ENCODE measurements at regions not wholly inside any gene's neighbourhood (a gene's known extent, or its start where the extent isn't known, plus 50 kb on each side); places are given as distances from the start of the nearest gene placed in this dataset.

- no peak overlapping the region for H3K4me3 ChIP-seq (ENCODE audit: control insufficient read depth, low read depth, low read length)
- no peak for TF ChIP-seq CTCF (conservative IDR thresholded peaks at IDR 0.05; ENCODE audit: control insufficient read depth, insufficient read depth, low read depth, low read length)
- DNase-seq (ENCODE audit: low read depth), result no peak
These were observed 214.5 kb upstream of the PUM3 start for GRCh38 chr9:3058409-3058808.

GRCh38 chr9:3054017-3054586, 210.2 kb upstream of the PUM3 start:
- no peak for TF ChIP-seq CTCF (conservative IDR thresholded peaks at IDR 0.05; ENCODE audit: control insufficient read depth, insufficient read depth, low read depth, low read length)
- no peak overlapping the region for H3K4me3 ChIP-seq (ENCODE audit: control insufficient read depth, low read depth, low read length)
- DNase-seq (ENCODE audit: low read depth), result no peak

GRCh38 chr9:3049636-3050035, 205.7 kb upstream of the PUM3 start:
- TF ChIP-seq CTCF (conservative IDR thresholded peaks at IDR 0.05; ENCODE audit: control insufficient read depth, insufficient read depth, low read depth, low read length), result no peak
- no peak for DNase-seq (ENCODE audit: low read depth)
- no peak overlapping the region for H3K4me3 ChIP-seq (ENCODE audit: control insufficient read depth, low read depth, low read length)

GRCh38 chr9:3047912-3048311, 204.0 kb upstream of the PUM3 start:
- DNase-seq (ENCODE audit: low read depth), result no peak
- TF ChIP-seq CTCF (conservative IDR thresholded peaks at IDR 0.05; ENCODE audit: control insufficient read depth, insufficient read depth, low read depth, low read length), result no peak
- H3K4me3 ChIP-seq (ENCODE audit: control insufficient read depth, low read depth, low read length), result no peak overlapping the region

- no peak for TF ChIP-seq CTCF (conservative IDR thresholded peaks at IDR 0.05; ENCODE audit: control insufficient read depth, insufficient read depth, low read depth, low read length)
- H3K4me3 ChIP-seq (ENCODE audit: control insufficient read depth, low read depth, low read length), result no peak overlapping the region
- no peak for DNase-seq (ENCODE audit: low read depth)
These were observed 201.3 kb upstream of the PUM3 start for GRCh38 chr9:3045153-3045552.

GRCh38 chr9:3043369-3043768, 199.5 kb upstream of the PUM3 start:
- H3K4me3 ChIP-seq (ENCODE audit: control insufficient read depth, low read depth, low read length), result no peak overlapping the region
- no peak for TF ChIP-seq CTCF (conservative IDR thresholded peaks at IDR 0.05; ENCODE audit: control insufficient read depth, insufficient read depth, low read depth, low read length)
- DNase-seq (ENCODE audit: low read depth), result no peak

- no peak overlapping the region for H3K4me3 ChIP-seq (ENCODE audit: control insufficient read depth, low read depth, low read length)
- DNase-seq (ENCODE audit: low read depth), result no peak
- no peak for TF ChIP-seq CTCF (conservative IDR thresholded peaks at IDR 0.05; ENCODE audit: control insufficient read depth, insufficient read depth, low read depth, low read length)
These were observed 196.9 kb upstream of the PUM3 start for GRCh38 chr9:3040761-3041160.
